SU-DHL-6 (cell line): ENCODE measurements at regions not wholly inside any gene's neighbourhood (a gene's known extent, or its start where the extent isn't known, plus 50 kb on each side); places are given as distances from the start of the nearest gene placed in this dataset.

Experiments used
- H2AFZ ChIP-seq: fragments of 200-600 bp; sonication (generic); 2 replicates; pipeline ENCODE4 v1.6.1; 2014; ENCODE audit warnings: low read depth, mild to moderate bottlenecking, moderate library complexity, mixed read lengths, antibody characterized with exemption, low read length; ENCODE audit not compliant: severe bottlenecking
- H3F3A ChIP-seq: fragments of 200-600 bp; shearing (Covaris generic); 2 replicates; pipeline ENCODE4 v1.6.0; 2016; ENCODE audit warnings: antibody characterized with exemption, mild to moderate bottlenecking; ENCODE audit not compliant: insufficient read depth
- H3K27ac ChIP-seq: fragments of 200-600 bp; sonication (generic); 2 replicates; pipeline ENCODE4 v1.5.1; 2016; ENCODE audit warnings: low read depth, mild to moderate bottlenecking, low read length, moderate library complexity, mixed read lengths
- H3K27me3 ChIP-seq: fragments of 200-600 bp; sonication (generic), shearing (Covaris generic); 2 replicates; pipeline ENCODE4 v1.6.0; 2014; ENCODE audit warnings: mild to moderate bottlenecking, low read length
- H3K36me3 ChIP-seq: fragments of 200-600 bp; sonication (generic); 2 replicates; pipeline ENCODE4 v1.6.1; 2014; ENCODE audit warnings: mild to moderate bottlenecking, low read length, mixed read lengths
- H3K4me2 ChIP-seq: fragments of 300-600, 200-600 bp; shearing (Covaris generic), sonication (generic); 2 replicates; pipeline ENCODE4 v1.6.0; 2014; ENCODE audit warnings: low read length, low read depth, mild to moderate bottlenecking; ENCODE audit not compliant: poor library complexity, severe bottlenecking
- H3K4me3 ChIP-seq: fragments of 200-600 bp; sonication (generic); 2 replicates; pipeline ENCODE4 v1.5.1; 2014; ENCODE audit warnings: antibody characterized with exemption, low read length, mild to moderate bottlenecking, mixed read lengths; ENCODE audit not compliant: insufficient read depth, poor library complexity, severe bottlenecking
- H3K79me2 ChIP-seq: fragments of 200-600 bp; sonication (generic); 2 replicates; pipeline ENCODE4 v1.6.1; 2014; ENCODE audit warnings: mild to moderate bottlenecking, low read length, moderate library complexity; ENCODE audit not compliant: insufficient read depth
- H3K9ac ChIP-seq: fragments of 200-600 bp; sonication (generic); 2 replicates; pipeline ENCODE4 v1.7.0; 2014; ENCODE audit warnings: mild to moderate bottlenecking, low read length
- H3K9me2 ChIP-seq: fragments of 200-600 bp; sonication (generic); replicated peaks from 2 replicates; pipeline ENCODE4 v1.6.1; 2014; ENCODE audit warnings: low read length; ENCODE audit not compliant: insufficient read depth
- H3K9me3 ChIP-seq: fragments of 200-600 bp; sonication (generic); 2 replicates; pipeline ENCODE4 v1.6.1; 2014; ENCODE audit warnings: low read length, mixed read lengths; ENCODE audit not compliant: insufficient read depth
- H4K20me1 ChIP-seq: fragments of 200-600 bp; sonication (generic); 2 replicates; pipeline ENCODE4 v1.6.1; 2014; ENCODE audit warnings: low read depth, mild to moderate bottlenecking, antibody characterized with exemption, low read length, moderate library complexity, mixed read lengths
- EZH2phosphoT487 ChIP-seq: fragments of 200-600 bp; sonication (generic), shearing (Covaris generic); conservative IDR thresholded peaks from 2 replicates; pipeline ENCODE4 v1.6.1; 2018; ENCODE audit warnings: mild to moderate bottlenecking, antibody characterized with exemption, low read length, moderate library complexity, mixed read lengths
- TF ChIP-seq, protein P1 (sequence below): fragments of 200-600 bp; sonication (generic); IDR thresholded peaks from one replicate; pipeline ENCODE4 v1.5.1; 2017; ENCODE audit warnings: antibody characterized with exemption, mild to moderate bottlenecking, low read length, moderate library complexity; ENCODE audit not compliant: insufficient read depth, poor library complexity, severe bottlenecking

DNA sequence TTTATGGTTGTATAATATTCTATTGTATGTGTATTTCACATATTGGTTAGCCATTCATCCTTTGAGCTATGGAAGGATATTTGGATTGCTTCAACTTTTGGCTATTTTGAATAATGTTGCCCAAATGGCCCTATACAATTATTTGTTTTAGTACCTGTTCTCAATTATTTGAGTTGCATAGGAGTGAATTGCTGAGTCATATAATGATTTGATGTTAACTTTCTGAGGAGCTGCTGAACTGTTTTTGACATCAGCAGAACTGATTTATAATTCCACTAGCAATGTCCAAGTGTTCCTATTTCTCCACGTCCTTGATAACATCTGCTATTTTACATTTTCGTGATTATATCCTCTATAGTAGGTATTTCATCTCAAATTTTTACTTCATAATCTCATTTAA is 839.9 kb downstream of the KCNT2 start:
- Histone ChIP-seq H3F3A (no peaks in the 10 kb centered on the region), H2AFZ (no peak overlapping the region), H3K36me3 (no peaks in the 10 kb centered on the region), H3K4me2 (no peak overlapping the region), H3K27ac (no peak overlapping the region), H3K9me3 (no peaks in the 10 kb centered on the region), H4K20me1 (no peaks in the 10 kb centered on the region), H3K4me3 (no peak overlapping the region), H3K9me2 (no peaks in the 10 kb centered on the region), H3K9ac (no peak overlapping the region), H3K27me3 (no peaks in the 10 kb centered on the region), H3K79me2 (no peaks in the 10 kb centered on the region)
- TF ChIP-seq EZH2phosphoT487 = no peak
- TF ChIP-seq, protein P1, sequence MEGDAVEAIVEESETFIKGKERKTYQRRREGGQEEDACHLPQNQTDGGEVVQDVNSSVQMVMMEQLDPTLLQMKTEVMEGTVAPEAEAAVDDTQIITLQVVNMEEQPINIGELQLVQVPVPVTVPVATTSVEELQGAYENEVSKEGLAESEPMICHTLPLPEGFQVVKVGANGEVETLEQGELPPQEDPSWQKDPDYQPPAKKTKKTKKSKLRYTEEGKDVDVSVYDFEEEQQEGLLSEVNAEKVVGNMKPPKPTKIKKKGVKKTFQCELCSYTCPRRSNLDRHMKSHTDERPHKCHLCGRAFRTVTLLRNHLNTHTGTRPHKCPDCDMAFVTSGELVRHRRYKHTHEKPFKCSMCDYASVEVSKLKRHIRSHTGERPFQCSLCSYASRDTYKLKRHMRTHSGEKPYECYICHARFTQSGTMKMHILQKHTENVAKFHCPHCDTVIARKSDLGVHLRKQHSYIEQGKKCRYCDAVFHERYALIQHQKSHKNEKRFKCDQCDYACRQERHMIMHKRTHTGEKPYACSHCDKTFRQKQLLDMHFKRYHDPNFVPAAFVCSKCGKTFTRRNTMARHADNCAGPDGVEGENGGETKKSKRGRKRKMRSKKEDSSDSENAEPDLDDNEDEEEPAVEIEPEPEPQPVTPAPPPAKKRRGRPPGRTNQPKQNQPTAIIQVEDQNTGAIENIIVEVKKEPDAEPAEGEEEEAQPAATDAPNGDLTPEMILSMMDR = no peak

DNA sequence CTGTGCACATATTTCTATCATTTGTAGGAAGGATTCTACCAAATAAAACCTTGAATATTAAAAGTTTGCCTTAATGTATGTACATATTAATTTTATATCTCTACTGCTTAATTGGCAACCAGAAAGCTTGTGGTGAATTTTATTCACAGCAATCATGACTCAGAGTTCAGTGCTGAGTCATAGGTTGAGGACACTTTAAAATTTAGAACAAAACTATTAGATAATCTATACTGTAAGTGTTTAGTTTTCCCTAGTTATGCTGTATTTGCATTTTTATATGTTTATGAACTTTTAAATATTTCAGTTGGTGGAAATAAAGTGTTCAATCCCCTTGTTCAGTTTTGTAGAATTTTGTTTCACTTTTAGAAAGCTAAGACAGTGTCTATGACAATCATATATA is 841.5 kb downstream of the KCNT2 start:
- Histone ChIP-seq H3K4me2 (no peak overlapping the region), H3K27ac (no peak overlapping the region), H3K9me3 (no peaks in the 10 kb centered on the region), H2AFZ (no peak overlapping the region), H4K20me1 (no peaks in the 10 kb centered on the region), H3K4me3 (no peak overlapping the region), H3F3A (no peaks in the 10 kb centered on the region), H3K79me2 (no peaks in the 10 kb centered on the region), H3K9me2 (no peaks in the 10 kb centered on the region), H3K36me3 (no peaks in the 10 kb centered on the region), H3K27me3 (no peaks in the 10 kb centered on the region), H3K9ac (no peak overlapping the region)
- TF ChIP-seq, protein P1 = no peak

DNA sequence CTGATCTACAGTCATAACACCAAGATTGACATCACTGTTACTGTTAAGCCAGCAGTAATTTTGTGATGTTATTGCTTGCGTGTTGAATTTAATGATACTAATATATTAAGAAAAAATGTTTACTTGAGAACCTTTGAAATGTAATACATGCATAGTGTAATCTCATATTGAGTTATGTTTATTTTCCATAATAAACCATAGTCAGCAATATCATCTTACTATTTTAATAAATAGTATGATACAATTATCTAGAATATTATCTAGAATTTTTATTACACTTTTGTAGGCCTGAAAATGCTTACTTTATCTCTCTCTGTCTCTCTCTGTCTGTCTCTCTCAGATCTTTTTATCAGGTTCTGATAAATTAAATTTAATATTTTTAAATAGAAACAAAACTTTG is 843.1 kb downstream of the KCNT2 start:
- Histone ChIP-seq H3F3A (no peaks in the 10 kb centered on the region), H3K27ac (no peak overlapping the region), H3K36me3 (no peaks in the 10 kb centered on the region), H3K9ac (no peak overlapping the region), H3K9me2 (no peaks in the 10 kb centered on the region), H3K4me3 (no peak overlapping the region), H3K79me2 (no peaks in the 10 kb centered on the region), H2AFZ (no peak overlapping the region), H4K20me1 (no peaks in the 10 kb centered on the region), H3K27me3 (no peaks in the 10 kb centered on the region), H3K9me3 (no peaks in the 10 kb centered on the region), H3K4me2 (no peak overlapping the region)
- no peak for TF ChIP-seq EZH2phosphoT487
- TF ChIP-seq, protein P1 = no peak

DNA sequence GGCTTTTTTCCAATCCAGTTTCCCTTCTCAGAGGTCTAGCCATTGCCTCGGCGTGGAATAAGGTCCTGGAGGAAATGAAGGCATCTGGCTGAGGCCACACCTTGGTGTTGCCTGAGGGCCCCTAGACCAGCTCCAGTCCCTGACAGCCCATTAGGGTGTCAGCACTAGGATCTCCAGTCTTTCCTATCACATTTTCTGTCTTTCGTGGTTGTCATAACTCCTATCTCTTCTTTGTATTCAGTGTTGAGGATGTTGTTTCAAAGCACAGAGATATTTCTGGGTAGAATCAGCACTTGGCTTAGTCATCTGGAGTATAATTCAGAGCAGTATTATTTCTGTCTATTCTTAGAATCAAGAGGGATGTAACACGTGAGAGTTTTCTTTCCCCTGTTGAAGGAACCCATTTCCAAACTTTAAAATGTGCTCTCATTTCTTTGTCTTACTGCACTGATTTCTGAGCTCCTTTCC is 844.3 kb downstream of the KCNT2 start:
- Histone ChIP-seq H3K27ac (no peak overlapping the region), H3K9ac (no peak overlapping the region), H3K36me3 (no peaks in the 10 kb centered on the region), H3K27me3 (no peaks in the 10 kb centered on the region), H4K20me1 (no peaks in the 10 kb centered on the region), H3K9me2 (no peaks in the 10 kb centered on the region), H3K4me3 (no peak overlapping the region), H3F3A (no peaks in the 10 kb centered on the region), H3K4me2 (no peak overlapping the region), H3K9me3 (no peaks in the 10 kb centered on the region), H2AFZ (peak overlapping the region; percentile 84), H3K79me2 (no peaks in the 10 kb centered on the region)
- TF ChIP-seq, protein P1 = no peak
- TF ChIP-seq EZH2phosphoT487 = no peak
